DMS153 treated with DMSO at 0.1 percent for 48 hours (cell line): ENCODE measurements at regions not wholly inside any gene's neighbourhood (a gene's known extent, or its start where the extent isn't known, plus 50 kb on each side); places are given as distances from the start of the nearest gene placed in this dataset.

Source experiments
- DNase-seq: peaks from one replicate; lab custom pipeline; 2025; ENCODE audit not compliant: unreplicated experiment; lab: John Stamatoyannopoulos, UW

GRCh38 chr12:92288561-92288960 is 142.9 kb upstream of the BTG1 start:
- no peak for DNase-seq

- DNase-seq, result no peak
These were observed 132.8 kb upstream of the BTG1 start for GRCh38 chr12:92278378-92278828.

- no peak for DNase-seq
These were observed 132.1 kb upstream of the BTG1 start for GRCh38 chr12:92277795-92278194.

DNA sequence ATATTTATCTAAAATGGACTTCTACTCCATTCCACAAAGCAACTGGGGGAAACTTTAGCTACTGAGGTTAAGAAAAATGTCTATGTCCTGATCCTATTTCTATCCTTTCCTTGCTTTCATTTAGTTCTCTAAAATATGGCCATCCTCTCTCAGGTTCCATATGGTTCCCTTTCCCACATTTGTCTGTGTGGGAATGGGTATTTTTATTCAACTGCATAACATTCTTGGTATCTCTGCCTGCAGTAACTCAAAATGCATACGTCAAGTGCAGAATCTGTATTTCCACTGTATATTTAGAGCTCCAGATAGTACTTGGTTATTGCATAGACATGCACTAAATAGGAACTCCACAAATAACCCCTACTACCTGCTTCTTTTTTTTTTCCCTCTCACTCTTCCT is 130.6 kb upstream of the BTG1 start:
- DNase-seq, result no peak

- DNase-seq, result no peak
These were observed 130.0 kb upstream of the BTG1 start for GRCh38 chr12:92275443-92276154.

- no peak for DNase-seq
These were observed 127.4 kb upstream of the BTG1 start for GRCh38 chr12:92273076-92273475.

- no peak for DNase-seq
These were observed 126.7 kb upstream of the BTG1 start for GRCh38 chr12:92272061-92272964.

- no peak for DNase-seq
These were observed 125.7 kb upstream of the BTG1 start for GRCh38 chr12:92271341-92271740.

DNA sequence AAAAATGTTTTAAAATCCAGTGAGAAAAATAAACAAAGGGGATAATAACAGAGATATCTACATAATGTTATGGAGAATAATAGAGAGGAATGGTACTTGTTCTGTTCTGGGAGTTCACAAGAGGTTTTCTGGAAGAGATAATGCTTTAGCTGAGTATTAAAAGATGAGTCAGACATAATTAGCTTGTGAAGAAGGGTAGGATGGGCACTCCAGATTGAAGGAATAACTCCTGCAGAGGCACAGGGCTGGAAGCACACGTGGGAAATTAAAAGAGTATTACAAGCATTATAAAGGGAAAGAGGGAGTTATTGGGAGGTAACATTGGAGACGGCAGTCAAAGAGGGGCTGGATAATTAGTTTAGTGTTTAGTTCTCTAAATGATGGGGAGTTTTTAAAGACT is 124.9 kb upstream of the BTG1 start:
- DNase-seq, result no peak

DNA sequence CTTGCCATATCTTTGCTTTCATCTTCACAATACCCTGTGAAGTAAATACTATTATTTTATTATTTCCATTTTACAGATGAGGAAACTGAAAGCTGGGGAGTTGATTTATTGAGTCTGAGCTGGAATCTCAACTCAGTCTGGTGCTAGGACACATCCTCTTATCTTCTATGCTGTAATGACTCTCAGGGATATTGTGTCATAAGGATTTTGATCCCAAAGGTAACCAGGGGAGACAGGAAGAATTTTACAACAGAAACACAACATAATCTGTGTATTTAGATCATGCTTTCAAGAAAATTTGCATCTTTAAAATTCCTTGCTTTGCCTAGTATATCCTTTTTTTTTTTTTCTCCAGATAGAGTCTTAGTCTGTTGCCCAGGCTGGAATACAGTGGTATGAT is 123.3 kb upstream of the BTG1 start:
- no peak for DNase-seq

GRCh38 chr12:92261692-92262091 is 116.0 kb upstream of the BTG1 start:
- no peak for DNase-seq

DNA sequence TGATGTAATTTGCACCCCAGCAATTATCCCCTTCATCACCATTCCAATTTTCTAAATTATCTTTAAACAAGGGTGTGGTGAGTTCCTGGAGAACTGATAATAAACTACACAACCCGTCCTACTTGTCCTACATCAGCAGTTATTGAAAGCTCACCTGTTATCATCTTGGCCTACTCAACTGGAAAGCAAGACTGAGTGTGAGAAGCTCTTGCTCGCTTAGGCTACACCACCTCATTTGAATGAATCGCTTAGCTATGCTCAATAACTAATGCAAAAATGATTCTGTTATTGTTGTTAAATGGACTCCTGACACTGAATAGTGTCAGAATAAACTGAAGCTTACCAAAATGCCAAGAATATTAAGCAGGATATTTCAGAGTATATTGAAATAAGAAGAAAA is 115.4 kb upstream of the BTG1 start:
- DNase-seq, result no peak

- DNase-seq, result no peak
These were observed 114.1 kb upstream of the BTG1 start for GRCh38 chr12:92259696-92260251.

- DNase-seq, result no peak
These were observed 113.6 kb upstream of the BTG1 start for GRCh38 chr12:92259291-92259690.

DNA sequence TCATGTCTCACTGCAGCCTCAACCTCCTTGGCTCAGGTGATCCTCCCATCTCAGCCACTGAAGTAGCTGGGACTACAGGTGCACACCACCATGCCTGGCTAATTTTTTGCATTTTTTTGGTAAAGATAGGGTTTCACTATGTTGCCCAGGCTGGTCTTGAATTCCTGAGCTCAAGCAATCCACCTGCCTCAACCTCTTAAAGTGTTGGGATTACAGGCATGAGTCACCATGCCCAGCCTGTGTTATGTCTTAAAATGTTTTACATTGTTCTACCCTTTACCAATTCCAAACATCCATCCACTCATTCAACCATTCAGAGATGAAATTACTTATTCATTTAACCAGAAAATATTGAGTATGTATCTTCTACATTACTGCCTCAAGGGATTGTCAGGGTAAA is 111.6 kb upstream of the BTG1 start:
- no peak for DNase-seq

DNA sequence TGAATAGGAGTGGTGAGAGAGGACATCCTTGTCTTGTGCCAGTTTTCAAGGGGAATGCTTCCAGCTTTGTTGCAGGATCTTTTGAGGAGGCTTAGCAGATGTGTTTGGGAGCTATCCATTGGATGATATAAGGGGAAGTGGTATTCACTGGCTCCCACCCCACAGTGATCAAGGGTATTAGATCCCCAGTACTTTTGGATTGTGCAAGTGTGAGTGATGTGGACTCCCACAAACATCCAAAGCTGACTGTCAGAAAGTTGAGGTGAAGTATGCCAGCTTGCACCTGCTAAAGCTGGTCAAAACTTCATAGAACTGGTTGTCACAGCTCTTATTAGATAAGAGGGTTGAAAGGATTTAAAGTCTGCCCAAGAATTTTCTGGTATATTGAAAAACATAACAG is 110.1 kb upstream of the BTG1 start:
- no peak for DNase-seq

- DNase-seq, result no peak
These were observed 107.7 kb upstream of the BTG1 start for GRCh38 chr12:92253301-92253700.

DNA sequence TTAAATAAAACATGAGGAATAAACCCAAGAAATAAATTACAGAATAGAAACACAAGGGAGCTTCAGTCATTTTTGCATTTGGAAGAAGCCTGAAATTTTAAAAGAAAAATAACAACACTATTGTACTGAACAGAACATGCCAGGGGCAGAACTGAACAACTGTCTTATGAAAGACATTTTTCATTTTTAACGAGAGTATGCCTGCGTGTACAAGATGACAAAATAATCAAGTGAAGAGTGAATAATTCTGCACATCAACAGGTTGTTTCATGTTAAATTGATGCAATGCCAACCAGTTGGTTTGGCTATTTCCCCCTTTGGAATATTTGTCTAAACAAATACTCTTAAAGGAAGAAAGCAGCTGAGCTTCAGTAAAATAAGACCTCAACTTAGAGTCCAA is 103.3 kb upstream of the BTG1 start:
- DNase-seq, result no peak

GRCh38 chr12:92244036-92244435 is 98.4 kb upstream of the BTG1 start:
- no peak for DNase-seq

GRCh38 chr12:92242907-92243306 is 97.3 kb upstream of the BTG1 start:
- no peak for DNase-seq

GRCh38 chr12:92237762-92238523 is 92.3 kb upstream of the BTG1 start:
- DNase-seq, result no peak
